Upper lobe of left lung (tissue), 4 donors: ENCODE measurements at regions not wholly inside any gene's neighbourhood (a gene's known extent, or its start where the extent isn't known, plus 50 kb on each side); places are given as distances from the start of the nearest gene placed in this dataset.
"Not testable (repeated sequence)": the region's sequence is repeated elsewhere in the genome, so short reads cannot be mapped to it uniquely, and the experiment has no call there.

Source experiments
- EP300 ChIP-seq, 4 donors: sonication (generic); formaldehyde crosslinking; IDR thresholded peaks; one replicate each; pipeline ENCODE4 v1.5.1; 2017; ENCODE audit warnings: antibody characterized with exemption in 4 of 4, control low read depth in 2 of 4
- POLR2A ChIP-seq, 4 donors: fragments of 450-650 bp; IDR thresholded peaks; one replicate each; pipeline ENCODE4 v1.5.1; 2016 to 2017; ENCODE audit warnings: antibody characterized with exemption in 4 of 4, mild to moderate bottlenecking in 2 of 4
- TF ChIP-seq, protein P1 (sequence below), 6 experiments: fragments of 450-650 bp in 4 of 6; fragments of 200-600 bp in 2 of 6; sonication (generic) in 2 of 6; IDR thresholded peaks; one replicate each; pipeline ENCODE4 v1.5.1; 2016 to 2019; ENCODE audit warnings: antibody characterized with exemption in 6 of 6

DNA sequence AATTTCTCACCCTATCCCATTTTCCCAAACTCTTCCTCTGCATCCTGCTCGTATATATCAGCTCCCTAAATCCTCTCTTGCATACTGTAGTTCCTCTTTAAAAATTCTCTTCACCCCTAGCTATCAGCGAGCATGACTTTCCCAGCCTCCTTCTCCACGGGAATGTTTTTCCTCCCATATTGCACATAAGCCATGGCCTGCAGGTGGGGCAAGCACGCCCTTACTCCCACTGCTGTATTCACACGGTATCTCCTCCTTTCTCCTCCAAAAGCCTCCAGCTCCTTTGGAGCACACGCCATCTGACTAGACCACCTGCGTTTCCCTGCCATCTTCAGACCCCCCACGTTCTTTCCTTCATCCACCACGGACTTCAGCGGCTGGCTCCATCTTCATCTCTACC, 208.7 kb upstream of the FRG1 start:
- TF ChIP-seq POLR2A, EP300 (IDR thresholded peaks at IDR 0.05): not testable (repeated sequence)
- TF ChIP-seq, protein P1, sequence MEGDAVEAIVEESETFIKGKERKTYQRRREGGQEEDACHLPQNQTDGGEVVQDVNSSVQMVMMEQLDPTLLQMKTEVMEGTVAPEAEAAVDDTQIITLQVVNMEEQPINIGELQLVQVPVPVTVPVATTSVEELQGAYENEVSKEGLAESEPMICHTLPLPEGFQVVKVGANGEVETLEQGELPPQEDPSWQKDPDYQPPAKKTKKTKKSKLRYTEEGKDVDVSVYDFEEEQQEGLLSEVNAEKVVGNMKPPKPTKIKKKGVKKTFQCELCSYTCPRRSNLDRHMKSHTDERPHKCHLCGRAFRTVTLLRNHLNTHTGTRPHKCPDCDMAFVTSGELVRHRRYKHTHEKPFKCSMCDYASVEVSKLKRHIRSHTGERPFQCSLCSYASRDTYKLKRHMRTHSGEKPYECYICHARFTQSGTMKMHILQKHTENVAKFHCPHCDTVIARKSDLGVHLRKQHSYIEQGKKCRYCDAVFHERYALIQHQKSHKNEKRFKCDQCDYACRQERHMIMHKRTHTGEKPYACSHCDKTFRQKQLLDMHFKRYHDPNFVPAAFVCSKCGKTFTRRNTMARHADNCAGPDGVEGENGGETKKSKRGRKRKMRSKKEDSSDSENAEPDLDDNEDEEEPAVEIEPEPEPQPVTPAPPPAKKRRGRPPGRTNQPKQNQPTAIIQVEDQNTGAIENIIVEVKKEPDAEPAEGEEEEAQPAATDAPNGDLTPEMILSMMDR (IDR thresholded peaks at IDR 0.05), result not testable (repeated sequence)
